ENCODE measurements at regions not wholly inside any gene's neighbourhood (a gene's known extent, or its start where the extent isn't known, plus 50 kb on each side); places are given as distances from the start of the nearest gene placed in this dataset.

DNA sequence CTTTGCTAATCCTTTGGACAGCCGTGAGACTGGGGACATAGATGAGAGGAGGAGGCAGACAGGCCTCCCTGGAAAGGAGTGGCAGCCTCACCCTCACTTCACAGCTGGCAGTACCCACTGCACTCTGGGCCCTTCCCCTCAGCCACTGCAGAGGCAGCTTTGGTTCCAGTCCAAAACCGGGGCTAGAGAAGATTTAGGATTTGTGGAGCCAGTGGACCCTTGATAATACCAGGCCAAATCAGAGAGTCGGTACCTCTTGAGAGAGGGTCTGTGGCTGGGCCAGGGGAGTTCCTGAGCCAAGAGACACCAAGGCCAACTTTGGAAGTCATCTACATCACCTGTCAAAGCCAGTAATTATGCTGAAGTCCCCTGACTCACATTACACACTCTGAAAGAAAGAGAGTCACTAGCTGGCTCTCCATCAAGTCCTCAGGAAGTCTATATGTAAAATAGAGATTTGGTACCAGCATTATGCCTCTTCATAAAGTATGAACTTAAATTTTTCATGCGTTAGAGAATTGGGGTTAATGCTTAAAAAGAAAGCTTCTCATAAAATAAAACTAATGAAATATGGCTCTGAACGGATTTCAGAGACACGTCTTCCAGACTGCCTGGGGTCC lies 244.1 kb upstream of the SEMA6D start:
- TF ChIP-seq, protein P1, sequence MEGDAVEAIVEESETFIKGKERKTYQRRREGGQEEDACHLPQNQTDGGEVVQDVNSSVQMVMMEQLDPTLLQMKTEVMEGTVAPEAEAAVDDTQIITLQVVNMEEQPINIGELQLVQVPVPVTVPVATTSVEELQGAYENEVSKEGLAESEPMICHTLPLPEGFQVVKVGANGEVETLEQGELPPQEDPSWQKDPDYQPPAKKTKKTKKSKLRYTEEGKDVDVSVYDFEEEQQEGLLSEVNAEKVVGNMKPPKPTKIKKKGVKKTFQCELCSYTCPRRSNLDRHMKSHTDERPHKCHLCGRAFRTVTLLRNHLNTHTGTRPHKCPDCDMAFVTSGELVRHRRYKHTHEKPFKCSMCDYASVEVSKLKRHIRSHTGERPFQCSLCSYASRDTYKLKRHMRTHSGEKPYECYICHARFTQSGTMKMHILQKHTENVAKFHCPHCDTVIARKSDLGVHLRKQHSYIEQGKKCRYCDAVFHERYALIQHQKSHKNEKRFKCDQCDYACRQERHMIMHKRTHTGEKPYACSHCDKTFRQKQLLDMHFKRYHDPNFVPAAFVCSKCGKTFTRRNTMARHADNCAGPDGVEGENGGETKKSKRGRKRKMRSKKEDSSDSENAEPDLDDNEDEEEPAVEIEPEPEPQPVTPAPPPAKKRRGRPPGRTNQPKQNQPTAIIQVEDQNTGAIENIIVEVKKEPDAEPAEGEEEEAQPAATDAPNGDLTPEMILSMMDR (conservative IDR thresholded peaks at IDR 0.05; ENCODE audit: low read depth, low read length): no peak
- TF ChIP-seq EZH2 (IDR thresholded peaks at IDR 0.05; ENCODE audit: borderline replicate concordance, low read depth, low read length, poor library complexity, severe bottlenecking): no peak
- no peaks in the 10 kb centered on the region for H3K36me3 ChIP-seq (ENCODE audit: insufficient read depth, low read length, poor library complexity, severe bottlenecking)
- no TSS peak for BruUV-seq (replicated peaks)
- H3K9me3 ChIP-seq (ENCODE audit: low read depth, low read length, poor library complexity, severe bottlenecking): no peaks in the 10 kb centered on the region
- intact Hi-C loops (cut with micrococcal nuclease; ENCODE audit: unreplicated experiment): loop anchor here (5.0 to 10.0 kb wide), 4 partner anchors 139 to 276 kb away; partner anchors contain the start of gene SEMA6D
- H3K4me3 ChIP-seq (ENCODE audit: low read depth, low read length, poor library complexity, severe bottlenecking): no peak overlapping the region
- no peak for DNase-seq (ENCODE audit: low spot score)
- POLR2A ChIA-PET (ENCODE audit: low non-redundant PET): no interaction called here
- H3K27ac ChIP-seq (ENCODE audit: low read depth, low read length, poor library complexity, severe bottlenecking): no peak overlapping the region
- H3K4me1 ChIP-seq (ENCODE audit: insufficient read depth, low read length, poor library complexity, severe bottlenecking): peaks cover 28% of the 10 kb centered on the region
- CTCF ChIA-PET: no interaction called here
- H3K27me3 ChIP-seq (replicated peaks; ENCODE audit: insufficient read depth, low read depth, low read length, poor library complexity): no peaks in the 10 kb centered on the region

DNA sequence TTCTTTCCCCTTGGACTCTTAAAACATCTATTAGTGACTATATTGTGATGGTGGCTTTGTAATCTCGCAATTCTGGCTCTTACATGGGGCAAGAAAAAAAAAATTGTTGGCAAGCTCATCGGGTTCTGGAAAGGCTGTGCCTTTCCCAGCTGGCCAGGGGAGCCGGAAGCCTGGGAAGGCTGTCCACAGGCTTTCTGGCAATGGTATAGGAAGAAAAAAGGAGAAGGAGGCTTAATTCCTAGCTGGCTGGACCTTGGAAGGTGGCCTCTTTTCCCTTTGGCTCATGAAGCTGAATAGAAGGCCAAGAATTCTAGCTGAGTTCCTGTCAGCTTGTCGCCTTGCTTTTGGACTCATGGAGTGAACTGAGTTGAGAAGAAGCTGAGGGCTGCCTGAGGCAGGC lies 243.5 kb upstream of the SEMA6D start:
- CTCF ChIA-PET: no interaction called here
- Histone ChIP-seq H3K36me3 (ENCODE audit: insufficient read depth, low read length, poor library complexity, severe bottlenecking) (no peaks in the 10 kb centered on the region), H3K4me1 (ENCODE audit: insufficient read depth, low read length, poor library complexity, severe bottlenecking) (peaks cover 29% of the 10 kb centered on the region), H3K9me3 (ENCODE audit: low read depth, low read length, poor library complexity, severe bottlenecking) (no peaks in the 10 kb centered on the region), H3K4me3 (ENCODE audit: low read depth, low read length, poor library complexity, severe bottlenecking) (no peak overlapping the region), H3K27ac (ENCODE audit: low read depth, low read length, poor library complexity, severe bottlenecking) (no peak overlapping the region), H3K27me3 (replicated peaks; ENCODE audit: insufficient read depth, low read depth, low read length, poor library complexity) (no peaks in the 10 kb centered on the region)
- no TSS peak for BruUV-seq (replicated peaks)
- TF ChIP-seq, protein P1 (conservative IDR thresholded peaks at IDR 0.05; ENCODE audit: low read depth, low read length): no peak
- no peak for TF ChIP-seq EZH2 (IDR thresholded peaks at IDR 0.05; ENCODE audit: borderline replicate concordance, low read depth, low read length, poor library complexity, severe bottlenecking)
- intact Hi-C loops (cut with micrococcal nuclease; ENCODE audit: unreplicated experiment): loop anchor here (5.0 to 10.0 kb wide), 4 partner anchors 138 to 277 kb away; partner anchors contain the start of gene SEMA6D
- POLR2A ChIA-PET (ENCODE audit: low non-redundant PET): no interaction called here
- DNase-seq (ENCODE audit: low spot score): no peak

DNA sequence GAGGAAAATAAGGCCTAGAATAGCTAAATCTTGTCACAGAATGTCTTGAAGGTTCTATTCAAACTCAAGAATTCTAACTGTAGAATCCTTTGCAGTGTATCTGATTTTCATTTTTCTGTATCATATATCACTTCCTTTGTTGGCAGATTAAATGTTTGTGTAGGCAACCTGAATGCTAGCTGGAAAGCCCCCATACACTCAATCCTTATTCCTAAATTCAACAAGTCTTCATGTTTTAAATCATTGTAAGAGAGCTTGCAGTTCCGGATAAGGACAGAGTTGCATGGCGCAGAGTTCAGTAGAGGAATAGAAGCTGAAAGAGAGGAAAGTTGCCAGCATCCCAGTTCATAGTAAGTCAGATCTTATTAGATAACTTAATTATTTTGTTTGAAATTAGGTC lies 242.0 kb upstream of the SEMA6D start:
- Histone ChIP-seq H3K4me3 (ENCODE audit: low read depth, low read length, poor library complexity, severe bottlenecking) (no peak overlapping the region), H3K27me3 (replicated peaks; ENCODE audit: insufficient read depth, low read depth, low read length, poor library complexity) (no peaks in the 10 kb centered on the region), H3K36me3 (ENCODE audit: insufficient read depth, low read length, poor library complexity, severe bottlenecking) (no peaks in the 10 kb centered on the region), H3K4me1 (ENCODE audit: insufficient read depth, low read length, poor library complexity, severe bottlenecking) (peaks cover 29% of the 10 kb centered on the region), H3K27ac (ENCODE audit: low read depth, low read length, poor library complexity, severe bottlenecking) (no peak overlapping the region), H3K9me3 (ENCODE audit: low read depth, low read length, poor library complexity, severe bottlenecking) (no peaks in the 10 kb centered on the region)
- ChIA-PET CTCF (no interaction called here), POLR2A (ENCODE audit: low non-redundant PET) (no interaction called here)
- TF ChIP-seq, protein P1 (conservative IDR thresholded peaks at IDR 0.05; ENCODE audit: low read depth, low read length): no peak
- no peak for TF ChIP-seq EZH2 (IDR thresholded peaks at IDR 0.05; ENCODE audit: borderline replicate concordance, low read depth, low read length, poor library complexity, severe bottlenecking)
- intact Hi-C loops (cut with micrococcal nuclease; ENCODE audit: unreplicated experiment): loop anchor here (10.0 kb wide), 2 partner anchors 209 to 239 kb away; partner anchors contain the start of gene SEMA6D
- BruUV-seq (replicated peaks): no TSS peak
- DNase-seq (ENCODE audit: low spot score): no peak
